OCI-LY7 (cell line): ENCODE measurements at regions not wholly inside any gene's neighbourhood (a gene's known extent, or its start where the extent isn't known, plus 50 kb on each side); places are given as distances from the start of the nearest gene placed in this dataset.

Source experiments
- EZH2phosphoT487 ChIP-seq: fragments of 200-600 bp; sonication (generic); IDR thresholded peaks from 2 replicates; pipeline ENCODE4 v1.6.1; 2018; ENCODE audit warnings: low read depth, borderline replicate concordance, mild to moderate bottlenecking, mixed run types, antibody characterized with exemption, low read length, moderate library complexity, mixed read lengths
- TF ChIP-seq, protein P1 (sequence below): fragments of 200-600 bp; sonication (generic); conservative IDR thresholded peaks from 2 replicates; pipeline ENCODE4 v1.5.1; 2014; ENCODE audit warnings: mild to moderate bottlenecking, antibody characterized with exemption, low read length, moderate library complexity, mixed read lengths

DNA sequence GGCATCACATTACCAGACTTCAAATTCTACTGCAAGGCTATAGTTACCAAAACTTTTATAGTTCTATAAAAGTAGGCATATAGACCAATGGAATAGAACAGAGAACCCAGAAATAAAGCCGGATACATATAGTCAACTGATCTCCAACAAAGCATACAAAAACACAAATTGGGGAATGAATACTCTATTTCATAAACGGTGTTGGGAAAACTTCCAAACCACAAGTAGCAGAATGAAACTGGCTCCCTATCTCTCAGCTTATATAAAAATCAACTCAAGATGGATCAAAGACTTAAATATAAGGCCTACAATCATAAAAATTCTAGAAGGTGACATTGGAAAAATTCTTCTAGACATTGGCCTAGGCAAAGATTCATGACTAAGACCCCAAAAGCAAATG lies 187.9 kb upstream of the PLXNC1 start:
- TF ChIP-seq, protein P1, sequence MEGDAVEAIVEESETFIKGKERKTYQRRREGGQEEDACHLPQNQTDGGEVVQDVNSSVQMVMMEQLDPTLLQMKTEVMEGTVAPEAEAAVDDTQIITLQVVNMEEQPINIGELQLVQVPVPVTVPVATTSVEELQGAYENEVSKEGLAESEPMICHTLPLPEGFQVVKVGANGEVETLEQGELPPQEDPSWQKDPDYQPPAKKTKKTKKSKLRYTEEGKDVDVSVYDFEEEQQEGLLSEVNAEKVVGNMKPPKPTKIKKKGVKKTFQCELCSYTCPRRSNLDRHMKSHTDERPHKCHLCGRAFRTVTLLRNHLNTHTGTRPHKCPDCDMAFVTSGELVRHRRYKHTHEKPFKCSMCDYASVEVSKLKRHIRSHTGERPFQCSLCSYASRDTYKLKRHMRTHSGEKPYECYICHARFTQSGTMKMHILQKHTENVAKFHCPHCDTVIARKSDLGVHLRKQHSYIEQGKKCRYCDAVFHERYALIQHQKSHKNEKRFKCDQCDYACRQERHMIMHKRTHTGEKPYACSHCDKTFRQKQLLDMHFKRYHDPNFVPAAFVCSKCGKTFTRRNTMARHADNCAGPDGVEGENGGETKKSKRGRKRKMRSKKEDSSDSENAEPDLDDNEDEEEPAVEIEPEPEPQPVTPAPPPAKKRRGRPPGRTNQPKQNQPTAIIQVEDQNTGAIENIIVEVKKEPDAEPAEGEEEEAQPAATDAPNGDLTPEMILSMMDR, result no peak
- TF ChIP-seq EZH2phosphoT487, result no peak
